GM21717 (cell line): ENCODE measurements at regions not wholly inside any gene's neighbourhood (a gene's known extent, or its start where the extent isn't known, plus 50 kb on each side); places are given as distances from the start of the nearest gene placed in this dataset.

ENCODE experiments used
- ATAC-seq: cut with Tn5 transposase; IDR thresholded peaks from one replicate; pipeline ENCODE4 v1.9.1; 2021; ENCODE audit warnings: mild to moderate bottlenecking, moderate library complexity; ENCODE audit not compliant: unreplicated experiment

- ATAC-seq = no peak
Measured at GRCh38 chr9:115362101-115362500, 244.1 kb upstream of the TNC start.

- no peak for ATAC-seq
Measured at GRCh38 chr9:115362640-115363039, 244.7 kb upstream of the TNC start.

DNA sequence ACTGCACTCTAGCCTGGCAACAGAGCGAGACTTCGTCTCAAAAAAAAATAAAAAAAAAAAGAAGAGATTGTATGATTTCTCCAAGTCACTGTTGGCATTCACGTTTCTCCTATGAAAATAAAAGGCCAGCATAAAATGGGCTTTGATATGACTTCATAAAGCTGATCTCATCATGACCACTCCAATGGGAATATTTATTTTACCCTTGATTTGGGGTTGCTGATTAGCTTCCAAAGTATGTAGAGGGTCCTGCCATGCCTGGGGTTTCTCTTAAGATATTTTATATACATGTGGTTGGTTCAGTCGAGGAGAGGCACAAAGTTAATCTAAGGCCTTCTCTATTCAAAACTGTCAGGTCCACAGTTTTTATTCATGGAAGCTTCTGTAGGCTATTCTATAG is 247.0 kb upstream of the TNC start:
- ATAC-seq = no peak

GRCh38 chr9:115367321-115367720 is 249.4 kb upstream of the TNC start:
- ATAC-seq = no peak

- ATAC-seq = no peak
Measured at GRCh38 chr9:115367780-115368525, 250.0 kb upstream of the TNC start.

GRCh38 chr9:115369322-115369957 is 251.5 kb upstream of the TNC start:
- no peak for ATAC-seq

DNA sequence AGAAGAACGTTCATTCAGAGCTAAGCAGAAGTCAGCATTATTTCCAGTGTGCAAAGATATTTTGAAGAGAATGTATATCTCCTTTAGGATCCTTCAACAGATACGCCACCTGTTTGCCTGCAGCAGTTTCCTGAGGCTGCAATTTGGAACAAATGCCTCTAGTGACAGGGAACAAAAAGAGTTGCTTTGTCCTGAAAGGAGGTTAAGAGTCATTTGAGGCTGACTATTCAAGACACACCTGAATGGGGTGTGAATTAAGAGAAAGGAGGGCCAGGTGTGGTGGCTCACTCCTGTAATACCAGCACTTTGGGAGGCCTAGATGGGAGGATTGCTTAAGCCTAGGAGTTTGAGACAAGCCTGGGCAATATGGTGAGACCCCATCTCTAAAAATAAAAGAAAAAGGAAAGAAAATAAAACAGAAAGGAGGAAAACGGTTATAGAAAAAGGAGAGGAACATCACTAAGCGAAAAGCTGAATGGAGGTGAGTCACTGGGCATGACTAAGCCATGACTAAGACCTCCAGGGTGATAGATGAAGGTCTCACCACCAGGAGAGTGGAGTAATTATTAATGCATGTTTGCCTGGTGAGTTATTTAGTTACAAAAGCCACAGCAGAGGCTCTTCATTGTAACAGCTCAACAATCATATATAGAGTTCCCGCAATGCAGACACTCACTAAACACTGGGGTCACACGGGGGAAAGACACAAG is 255.2 kb upstream of the TNC start:
- ATAC-seq = peak; percentile 63

DNA sequence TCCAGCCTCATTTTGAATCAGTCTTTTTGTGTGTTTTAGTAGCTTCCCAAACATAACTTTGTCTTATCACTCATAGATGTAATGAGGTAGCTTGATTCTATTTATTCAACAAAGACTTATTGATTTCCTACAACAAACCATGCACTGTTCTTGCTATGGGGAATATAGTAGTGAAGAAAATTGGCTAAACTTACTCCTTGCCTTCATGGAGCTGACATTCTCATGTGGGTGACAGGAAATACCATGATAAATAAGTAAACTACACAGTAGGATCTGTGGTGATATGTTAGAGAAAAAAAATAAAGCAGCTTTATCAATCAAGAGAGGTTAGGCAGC is 255.7 kb upstream of the TNC start:
- ATAC-seq = no peak

DNA sequence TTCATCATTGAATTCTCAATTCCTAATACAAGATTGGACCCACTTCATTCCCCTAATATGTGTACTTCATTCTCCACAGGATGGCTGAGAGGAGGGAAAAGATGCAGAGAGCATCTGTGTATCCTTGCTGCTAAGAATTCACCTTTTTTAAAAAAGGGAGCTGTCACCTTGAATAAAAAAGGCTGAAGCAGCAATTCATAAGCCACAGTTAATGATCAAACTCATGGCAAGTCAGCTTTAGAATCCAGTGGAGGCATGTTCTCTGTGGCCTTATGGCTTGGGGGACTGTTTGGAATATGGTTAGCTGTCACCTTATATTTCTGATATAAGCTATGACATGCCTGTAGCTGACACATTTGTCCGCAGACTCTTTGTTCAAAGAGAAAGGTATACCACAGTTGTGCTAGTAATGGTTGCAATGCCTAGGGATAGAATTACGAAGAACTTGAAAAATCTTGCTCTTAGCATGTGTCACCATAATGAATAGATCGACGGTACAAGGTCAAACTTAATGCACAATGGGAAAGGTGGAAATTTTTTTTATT is 256.8 kb upstream of the TNC start:
- no peak for ATAC-seq

- ATAC-seq = no peak
Measured at GRCh38 chr9:115378241-115378640, 260.3 kb upstream of the TNC start.

- ATAC-seq = no peak
Measured at GRCh38 chr9:115378758-115379157, 260.8 kb upstream of the TNC start.

DNA sequence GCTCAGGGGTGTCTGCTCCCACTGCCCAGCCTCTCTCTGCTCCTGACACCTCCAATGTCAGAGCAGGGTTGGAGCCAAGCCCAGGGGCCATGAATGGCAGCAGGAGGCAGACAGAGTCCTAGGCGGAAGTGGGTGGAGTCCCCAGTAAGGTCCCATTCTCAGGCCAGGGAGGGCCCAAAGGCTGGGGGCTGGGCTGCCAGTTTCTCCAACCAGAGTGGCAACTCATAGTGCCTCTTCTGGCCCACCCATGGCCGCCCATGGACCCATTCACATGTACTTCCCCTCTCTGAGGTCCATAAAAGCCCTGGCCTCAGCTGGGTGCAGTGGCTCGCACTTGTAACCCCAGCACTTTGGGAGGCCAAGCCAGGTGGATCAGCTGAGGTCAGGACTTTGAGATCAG is 261.8 kb upstream of the TNC start:
- no peak for ATAC-seq

DNA sequence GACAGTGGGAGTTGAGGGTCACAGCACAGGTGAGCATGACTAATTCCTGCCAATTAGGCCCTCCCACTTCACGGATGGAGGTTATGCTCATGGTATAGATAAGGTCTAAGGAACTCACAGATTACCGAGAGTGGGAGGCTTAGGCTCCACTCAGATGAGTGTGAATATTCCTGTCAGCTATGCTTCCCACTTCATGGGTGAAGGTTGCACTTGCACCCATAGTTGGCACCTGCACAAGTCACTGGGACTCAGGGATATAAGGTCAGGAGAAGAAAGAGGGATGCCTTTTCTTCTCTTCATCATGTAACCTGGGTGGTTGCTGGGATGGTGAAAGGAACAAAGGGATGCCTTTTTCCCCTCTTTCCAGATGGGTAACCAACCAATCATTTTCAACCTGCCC is 264.9 kb upstream of the TNC start:
- ATAC-seq = no peak

GRCh38 chr9:115385383-115386122 is 267.6 kb upstream of the TNC start:
- ATAC-seq = no peak

GRCh38 chr9:115386963-115387770 is 269.2 kb upstream of the TNC start:
- ATAC-seq = no peak

DNA sequence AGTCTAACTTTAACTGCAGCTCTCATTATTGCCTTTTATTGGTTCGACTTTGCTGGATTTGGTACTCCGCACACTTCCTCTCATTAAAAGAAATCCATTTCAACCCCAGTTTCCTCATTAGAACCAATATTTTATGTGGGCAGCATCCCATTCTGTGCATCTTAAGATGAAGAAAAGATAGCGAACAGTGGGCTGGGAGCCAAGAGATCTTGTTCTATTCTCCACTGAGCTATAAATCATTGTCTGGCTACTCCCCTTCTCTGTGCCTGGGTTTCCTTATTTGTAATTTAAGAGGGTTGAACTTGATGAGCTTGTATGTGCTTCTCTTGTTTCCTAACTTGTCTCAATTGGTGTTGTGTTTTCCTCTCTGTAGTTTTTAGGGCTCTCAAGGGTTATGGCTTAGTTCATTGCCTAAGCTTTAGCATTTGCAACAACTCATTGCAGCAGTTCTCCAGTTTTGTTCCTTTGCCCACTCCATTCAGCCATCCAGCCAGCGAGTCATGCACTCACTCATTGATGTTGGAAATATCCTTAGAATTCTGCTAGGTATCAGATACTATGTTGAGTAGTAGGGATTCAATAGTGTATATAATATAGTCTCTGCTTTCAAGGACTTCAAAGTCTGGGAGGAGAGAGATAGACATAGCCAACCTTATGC is 273.3 kb upstream of the TNC start:
- ATAC-seq = no peak

DNA sequence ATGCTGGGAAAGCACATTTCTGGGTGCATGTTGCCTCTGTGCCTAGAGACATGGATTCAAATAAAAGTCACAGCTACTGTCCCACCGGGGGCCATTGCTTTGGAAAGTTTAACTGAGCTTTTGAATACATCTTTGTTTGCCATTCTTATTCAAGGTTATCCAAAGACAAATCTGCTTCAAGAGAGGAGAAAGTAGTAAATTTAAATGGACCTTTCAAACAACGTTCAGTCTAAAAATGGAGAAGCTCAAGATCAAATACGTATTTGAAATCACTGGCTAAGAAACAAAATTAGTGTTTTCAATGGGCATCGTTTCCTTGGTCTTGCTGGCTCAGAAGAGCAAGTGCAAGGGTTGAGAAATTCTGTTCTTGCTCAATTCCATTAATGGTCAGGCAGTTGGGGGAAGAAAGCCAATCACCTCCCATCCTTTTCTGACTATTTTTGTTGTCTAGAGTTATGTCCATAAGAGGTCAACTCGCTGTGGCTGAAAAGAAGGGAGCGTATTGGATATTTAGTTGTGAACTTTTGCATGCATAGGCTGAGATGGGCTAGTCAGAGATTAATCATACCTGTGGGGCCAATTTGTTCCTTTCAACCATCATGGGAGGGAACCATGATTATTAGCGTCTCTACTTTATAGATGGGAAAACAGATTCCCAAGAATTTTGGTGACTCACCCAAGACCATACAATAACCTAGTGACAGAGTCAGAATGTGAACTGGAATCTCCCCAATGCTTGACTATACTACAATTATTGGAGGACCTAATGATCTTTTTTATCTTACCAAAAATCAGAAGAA is 276.2 kb upstream of the TNC start:
- ATAC-seq = no peak

DNA sequence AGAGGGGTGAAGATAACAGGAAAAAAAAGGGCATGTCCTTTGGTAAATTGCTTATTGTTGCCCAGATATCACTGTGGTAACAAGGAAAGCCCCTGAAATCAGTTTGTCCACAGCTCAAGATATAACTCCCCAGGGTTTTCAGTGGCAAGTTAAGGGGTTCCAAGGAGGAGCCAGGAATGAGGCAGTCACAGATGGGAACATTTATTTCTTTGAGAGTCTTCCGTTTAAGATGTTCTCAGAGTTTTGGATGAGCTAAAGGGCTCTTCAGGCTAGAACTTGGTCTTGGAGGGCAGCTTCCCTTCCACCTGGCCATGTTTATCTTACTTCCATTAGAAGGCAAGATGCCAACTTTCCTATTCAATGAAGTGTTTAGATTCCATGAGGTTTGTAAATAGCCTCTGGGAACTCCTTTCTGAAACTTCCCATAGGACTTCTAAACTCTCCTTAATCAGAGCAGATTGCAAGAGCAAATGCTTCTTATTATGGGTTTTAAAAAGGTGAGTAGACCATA is 277.6 kb upstream of the TNC start:
- no peak for ATAC-seq

DNA sequence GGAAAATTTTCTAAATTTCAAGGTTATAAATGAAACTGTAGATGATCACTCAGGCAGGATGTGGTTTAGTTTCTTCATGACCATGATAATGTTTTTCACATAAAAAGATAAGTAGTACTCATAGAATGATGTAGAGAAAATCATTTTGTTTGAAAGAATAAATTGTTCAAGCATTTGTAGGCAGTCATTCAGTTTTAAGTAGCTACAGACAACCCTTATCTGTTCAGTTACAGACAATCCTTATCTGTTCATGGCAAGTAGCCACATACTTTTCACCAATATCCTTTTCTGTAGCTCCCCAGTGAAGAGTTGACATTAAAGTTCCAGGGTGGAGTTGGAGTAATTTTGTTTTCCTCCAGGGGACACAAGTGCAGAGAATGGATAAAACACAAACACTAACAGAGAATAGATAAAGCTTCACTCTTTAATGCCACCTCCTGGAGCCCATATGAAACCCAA is 278.1 kb upstream of the TNC start:
- ATAC-seq = no peak
